ENCODE measurements at regions not wholly inside any gene's neighbourhood (a gene's known extent, or its start where the extent isn't known, plus 50 kb on each side); places are given as distances from the start of the nearest gene placed in this dataset.
"Not testable (repeated sequence)": the region's sequence is repeated elsewhere in the genome, so short reads cannot be mapped to it uniquely, and the experiment has no call there.

DNA sequence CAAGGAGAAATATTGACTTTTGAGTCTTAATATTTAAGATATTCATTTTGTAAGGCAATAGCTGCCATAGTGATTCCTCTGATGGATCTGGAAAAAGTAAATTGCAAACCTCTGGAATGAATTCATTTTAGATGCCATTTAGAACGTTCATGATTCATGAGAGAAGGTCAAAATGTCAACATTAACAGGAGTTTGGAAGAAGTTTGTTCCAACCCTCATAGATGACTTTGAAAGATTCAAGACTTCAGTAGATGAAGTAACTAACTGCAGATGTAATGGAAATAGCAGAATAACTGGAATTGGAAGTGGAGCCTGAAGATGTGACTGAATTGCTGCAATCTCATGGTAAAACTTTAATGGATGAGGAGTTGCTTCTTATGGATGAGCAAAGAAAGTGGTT lies 100.9 kb upstream of the CCN2 start:
- DNase-seq (ENCODE audit: low spot score), result no peak

DNA sequence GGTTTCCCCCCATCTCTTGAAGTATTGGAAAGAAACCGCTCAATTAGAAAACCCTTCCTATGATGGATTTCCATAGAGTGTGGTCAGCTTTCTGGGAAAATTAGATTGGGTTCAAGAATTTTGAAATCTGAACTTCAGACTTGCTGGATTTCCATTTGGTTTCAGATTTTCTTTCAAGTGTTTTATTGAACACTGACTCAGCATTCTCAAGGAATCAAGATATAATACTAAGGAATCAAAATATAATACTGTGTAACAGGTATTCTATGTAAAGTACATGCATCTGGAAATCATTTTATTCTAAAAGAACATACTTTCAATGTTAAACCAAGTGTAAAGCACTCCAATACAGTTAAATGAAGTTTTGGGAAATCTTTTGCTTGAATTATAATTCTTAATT lies 94.7 kb upstream of the CCN2 start:
- DNase-seq (ENCODE audit: low spot score), result no peak

DNA sequence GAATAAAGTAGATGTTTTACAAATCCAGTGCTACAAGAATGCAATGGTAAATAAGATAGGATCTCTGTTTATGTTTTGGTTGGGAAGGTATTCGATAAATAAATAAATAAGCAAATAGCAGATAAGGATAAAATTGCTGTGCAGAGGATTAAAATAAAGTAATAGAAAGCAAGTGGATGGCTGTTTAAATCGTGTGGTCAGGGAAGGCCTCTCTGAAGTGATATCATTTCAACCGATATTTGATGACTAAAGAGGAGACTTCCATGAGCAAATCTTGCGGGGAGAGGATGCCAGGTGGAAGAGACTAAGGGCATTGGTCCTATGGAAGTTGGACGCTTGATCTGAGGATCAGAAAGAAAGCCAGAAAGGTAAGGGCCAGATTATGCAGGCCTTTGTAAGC lies 92.0 kb upstream of the CCN2 start:
- DNase-seq (ENCODE audit: low spot score), result no peak

GRCh38 chr6:132041706-132042105 lies 90.5 kb upstream of the CCN2 start:
- DNase-seq (ENCODE audit: low spot score), result no peak

- DNase-seq (ENCODE audit: low spot score), result no peak
Measured at GRCh38 chr6:132028029-132028428, 76.9 kb upstream of the CCN2 start.

- no peak for DNase-seq (ENCODE audit: low spot score)
Measured at GRCh38 chr6:132025468-132025867, 74.3 kb upstream of the CCN2 start.

DNA sequence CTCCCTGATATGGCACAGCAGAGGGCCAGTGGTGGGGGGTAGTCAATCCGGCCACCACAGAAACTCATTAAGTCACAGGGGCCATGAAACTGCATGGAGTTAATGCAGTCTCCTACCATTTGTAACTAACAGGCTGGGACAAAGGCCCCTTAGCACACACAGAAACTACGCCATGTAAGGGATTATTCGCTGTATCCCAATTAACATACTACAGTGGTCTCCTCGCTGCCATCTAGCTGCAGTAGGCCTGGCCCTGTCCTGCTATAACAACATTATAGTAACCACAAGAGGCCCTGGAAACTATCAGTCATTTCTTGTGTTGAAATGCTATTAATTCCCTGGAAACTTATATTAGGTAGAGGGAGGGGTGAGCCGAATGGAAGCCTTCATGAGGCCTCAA lies 72.3 kb upstream of the CCN2 start:
- no peak for DNase-seq (ENCODE audit: low spot score)

DNA sequence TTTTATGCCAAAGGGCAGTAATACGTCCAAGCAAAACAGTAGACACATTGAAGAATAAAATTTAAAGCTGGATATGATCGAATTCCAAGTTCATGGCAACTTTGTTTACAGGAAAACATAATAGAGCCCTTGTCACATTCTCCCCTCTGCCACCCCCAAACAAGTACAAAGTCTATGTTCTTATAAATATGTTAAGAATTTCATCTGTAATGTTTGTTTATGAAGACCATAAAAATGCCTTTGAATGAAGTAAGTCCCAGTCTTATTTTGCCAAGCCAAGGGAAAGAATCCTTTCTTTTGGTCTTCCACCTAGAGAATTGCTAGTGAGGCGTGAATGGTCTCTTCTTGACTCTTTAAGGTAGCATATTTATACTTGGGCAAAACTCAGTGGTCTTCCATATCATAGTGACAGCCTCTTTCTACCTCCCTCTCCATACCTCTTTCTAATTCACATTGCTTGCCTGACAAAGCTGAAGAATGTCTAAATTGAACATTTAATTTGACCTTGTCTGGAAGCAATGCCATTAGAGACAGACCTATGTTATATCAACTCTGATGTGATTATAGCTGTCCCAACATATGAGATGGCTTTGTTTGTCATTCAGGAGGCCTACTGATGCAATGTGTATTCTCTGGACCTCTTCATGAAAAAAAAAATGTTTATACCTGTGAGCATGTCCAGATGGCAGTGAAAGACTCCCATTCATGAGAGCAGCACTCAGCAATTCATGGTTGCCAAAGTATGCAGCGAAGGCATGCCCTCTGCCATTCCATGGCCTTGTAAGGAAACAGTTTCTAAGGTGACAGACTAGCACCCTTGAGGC lies 70.6 kb upstream of the CCN2 start:
- DNase-seq (ENCODE audit: low spot score), result no peak

- DNase-seq (ENCODE audit: low spot score), result not testable (repeated sequence)
Measured at GRCh38 chr6:132020918-132021317, 69.7 kb upstream of the CCN2 start.

GRCh38 chr6:132020138-132020581 lies 69.0 kb upstream of the CCN2 start:
- no peak for DNase-seq (ENCODE audit: low spot score)

DNA sequence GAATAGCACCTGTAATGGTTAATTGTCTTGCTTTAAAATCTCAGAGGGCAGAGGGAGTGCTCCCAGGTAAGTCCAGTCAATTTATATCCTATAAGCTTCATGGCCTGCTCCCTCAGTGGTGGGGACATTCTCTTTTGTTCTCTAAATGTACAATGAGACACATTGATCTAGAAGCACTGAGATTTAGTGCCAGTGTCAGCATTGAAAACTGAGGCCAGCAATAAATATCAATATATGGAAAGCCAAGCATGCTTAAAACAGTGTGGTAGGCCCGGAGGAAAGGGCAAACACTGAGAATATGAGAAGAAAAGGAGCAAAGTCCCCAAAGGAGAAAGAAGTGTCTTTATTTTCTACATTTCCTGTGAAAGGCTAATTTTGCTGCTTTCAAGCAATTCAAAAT lies 68.4 kb upstream of the CCN2 start:
- DNase-seq (ENCODE audit: low spot score), result no peak

GRCh38 chr6:132017942-132018341 lies 66.8 kb upstream of the CCN2 start:
- no peak for DNase-seq (ENCODE audit: low spot score)

DNA sequence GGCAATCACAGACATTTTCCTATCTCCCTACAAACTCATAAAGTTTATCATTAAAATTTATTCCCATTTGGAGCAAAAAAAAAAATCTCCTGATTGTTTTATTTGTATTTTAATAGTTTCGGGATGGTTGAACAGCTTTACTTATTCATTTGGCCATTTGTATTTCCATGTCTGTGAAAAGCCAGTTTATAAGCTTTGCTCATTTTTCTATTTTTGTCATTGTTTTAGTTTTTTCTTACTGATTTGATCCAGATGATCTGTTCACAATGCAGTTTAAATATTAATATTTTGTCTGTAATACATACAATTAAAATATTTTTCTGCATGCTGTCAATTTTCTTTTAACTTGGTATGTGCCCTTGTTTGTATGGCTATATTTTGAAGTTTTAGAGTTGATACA lies 65.2 kb upstream of the CCN2 start:
- no peak for DNase-seq (ENCODE audit: low spot score)

DNA sequence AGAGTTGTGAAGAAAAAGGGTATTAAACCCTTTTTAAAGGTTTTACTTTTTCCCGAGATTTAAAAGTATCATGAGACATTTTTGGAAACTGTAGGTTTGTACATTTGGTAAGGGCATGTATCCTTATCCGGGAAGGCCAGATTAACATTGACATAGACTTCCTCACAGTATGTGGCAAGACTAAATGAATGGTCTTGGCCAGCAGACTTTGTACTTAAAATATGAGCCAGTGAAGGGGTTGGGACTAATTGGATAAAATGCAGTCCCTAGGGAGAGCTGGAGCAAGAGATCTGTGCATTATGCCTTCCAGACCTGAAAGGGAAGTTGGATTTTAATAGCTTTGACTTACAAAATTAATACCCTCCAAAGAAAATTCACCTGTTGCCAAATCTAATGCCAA lies 60.4 kb upstream of the CCN2 start:
- DNase-seq (ENCODE audit: low spot score), result no peak

DNA sequence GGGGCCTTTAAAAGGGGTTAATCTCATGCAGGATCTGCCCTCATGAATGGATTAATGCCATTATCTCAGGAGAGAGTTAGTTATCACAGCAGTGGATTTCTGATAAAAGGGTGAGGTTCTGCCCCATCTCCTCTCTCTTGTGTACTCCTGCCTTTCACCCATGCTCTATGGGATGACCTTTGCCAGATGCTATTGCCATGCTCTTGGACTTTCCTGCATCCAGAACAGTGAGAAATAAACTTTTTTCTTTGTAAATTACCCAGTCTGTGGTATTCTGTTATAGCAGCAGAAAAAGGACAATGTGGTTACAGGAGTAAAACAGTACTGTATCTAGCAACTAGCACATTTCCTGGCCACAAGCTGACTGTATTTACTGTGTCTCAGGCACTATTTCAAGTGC lies 58.0 kb upstream of the CCN2 start:
- no peak for DNase-seq (ENCODE audit: low spot score)

DNA sequence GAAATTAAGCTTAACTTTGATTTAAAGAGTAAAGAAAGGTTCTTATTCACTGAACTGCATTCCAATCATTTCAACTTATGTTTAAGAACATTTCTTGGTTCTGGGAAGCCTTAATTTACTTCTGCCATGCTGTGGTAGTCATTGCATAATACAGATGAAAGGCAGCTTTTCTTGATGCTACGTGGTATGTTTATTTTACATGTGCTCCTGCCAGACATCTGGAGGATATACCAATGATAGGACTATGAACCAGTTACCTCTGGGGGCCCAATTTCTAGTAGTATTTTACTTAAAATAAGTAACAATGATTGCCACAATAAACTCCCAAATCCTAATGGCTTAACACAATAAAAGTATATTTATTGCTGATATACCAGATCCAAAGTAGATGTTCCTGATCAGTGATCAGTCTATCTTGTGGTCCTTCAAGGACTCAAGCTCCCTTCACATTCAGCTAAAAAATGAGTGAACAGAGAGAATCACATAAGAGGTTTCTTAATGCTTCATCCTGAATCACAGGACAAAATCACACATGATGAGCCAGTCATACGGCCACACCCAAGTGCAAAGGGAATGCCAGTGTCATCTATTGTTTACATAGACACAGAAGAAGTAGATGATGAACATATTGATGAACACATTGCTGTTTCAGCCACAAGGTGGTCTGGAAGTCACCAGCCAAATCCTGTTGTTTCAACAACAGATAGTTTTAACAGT lies 56.5 kb upstream of the CCN2 start:
- no peak for DNase-seq (ENCODE audit: low spot score)

DNA sequence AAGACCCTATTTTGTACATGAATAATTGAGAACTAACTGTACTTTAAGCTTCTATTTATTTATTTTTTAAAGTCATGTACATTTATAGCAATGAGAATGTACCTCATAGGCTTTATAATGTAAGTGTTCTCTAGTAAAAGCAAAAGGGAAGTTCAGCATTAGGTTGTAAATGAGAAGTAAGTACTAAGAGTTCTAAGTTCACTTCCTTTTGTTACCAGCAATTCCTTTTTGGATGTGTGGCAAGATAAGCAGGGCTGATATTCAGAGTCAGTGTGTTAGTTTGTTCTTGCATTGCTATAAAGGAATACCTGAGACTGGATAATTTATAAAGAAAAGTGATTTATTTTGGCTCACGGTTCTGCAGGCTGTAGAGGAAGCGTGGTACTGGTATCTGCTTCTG lies 54.0 kb upstream of the CCN2 start:
- DNase-seq (ENCODE audit: low spot score), result no peak

DNA sequence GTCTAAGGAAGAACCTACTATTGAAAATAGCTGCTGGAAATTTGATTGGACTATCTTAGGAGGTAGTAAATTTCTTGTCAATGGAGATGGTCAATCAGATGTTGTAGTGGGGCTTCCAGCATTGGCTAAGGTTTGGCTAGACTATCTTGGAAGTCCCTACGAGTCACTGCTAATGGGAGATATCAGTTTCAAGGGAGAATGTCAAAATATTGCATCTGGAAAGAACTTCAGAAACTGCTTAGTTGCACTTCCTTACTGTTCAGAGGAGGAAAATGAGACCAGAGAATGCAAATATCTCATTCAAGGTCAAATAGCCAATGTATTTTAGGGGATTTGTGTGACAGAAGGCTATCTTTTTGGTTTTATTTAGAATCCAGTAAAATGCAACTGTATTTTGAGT lies 53.5 kb upstream of the CCN2 start:
- DNase-seq (ENCODE audit: low spot score), result no peak

DNA sequence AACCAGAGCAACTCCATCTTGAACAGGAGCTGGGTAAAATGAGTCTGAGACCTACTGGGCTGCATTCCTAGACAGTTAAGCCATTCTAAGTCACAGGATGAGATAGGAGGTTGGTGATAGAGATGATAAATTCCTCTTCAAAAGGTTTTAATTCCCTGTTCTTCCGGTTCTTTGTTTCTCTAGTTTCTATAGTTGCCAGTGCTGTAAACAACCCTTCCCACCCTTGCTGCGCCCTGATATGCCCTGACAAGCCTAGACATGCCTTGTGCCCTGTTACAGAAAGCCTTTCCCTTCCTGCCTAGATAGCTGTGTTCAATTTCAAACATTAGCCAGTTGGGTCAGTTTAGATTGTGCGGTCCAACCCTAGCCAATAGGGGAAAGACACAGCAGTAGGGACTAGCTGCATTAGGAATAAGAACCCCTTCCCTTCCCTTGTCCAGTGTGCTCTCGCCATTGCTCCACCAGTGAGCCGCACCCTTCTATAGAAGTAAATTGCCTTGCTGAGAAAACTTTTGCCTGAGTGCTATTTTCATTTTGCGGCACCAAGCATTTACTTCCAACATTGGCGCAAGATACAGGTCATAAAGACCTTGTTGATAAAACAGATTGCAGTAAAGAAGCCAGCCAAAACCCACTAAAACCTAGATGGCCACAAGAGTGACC lies 52.5 kb upstream of the CCN2 start:
- no peak for DNase-seq (ENCODE audit: low spot score)

All from left forelimb (tissue), 1 donor.